ENCODE measurements at regions not wholly inside any gene's neighbourhood (a gene's known extent, or its start where the extent isn't known, plus 50 kb on each side); places are given as distances from the start of the nearest gene placed in this dataset.

DNA sequence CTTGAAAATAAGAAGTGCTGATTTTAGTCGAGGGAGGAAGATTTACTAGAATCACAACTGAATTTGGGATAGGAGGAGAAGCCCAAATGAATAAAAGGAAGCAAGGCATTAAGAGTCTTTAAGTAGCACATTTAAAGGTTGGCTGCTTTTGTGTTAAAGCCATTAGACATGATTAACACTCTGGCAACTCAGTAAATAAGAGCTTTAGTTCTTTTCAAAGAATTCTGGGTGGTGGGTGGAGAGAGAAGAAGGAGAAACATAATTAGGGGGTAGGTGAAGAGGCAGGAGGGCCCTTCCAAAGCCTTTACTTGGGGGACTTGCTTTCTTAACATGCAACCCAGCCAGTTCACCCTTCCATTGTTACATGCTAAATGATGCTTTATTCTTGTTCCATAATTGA is 284.6 kb upstream of the SEL1L start:
- TF ChIP-seq CTCF (IDR thresholded peaks at IDR 0.05) (no peak), POLR2A (IDR thresholded peaks at IDR 0.05) (no peak)
- WGBS, 4 donors = 61 to 72% (median 68%) methylated on average over 1 of the region's 1 CpG
- no peaks in the 10 kb centered on the region for H3K36me3 ChIP-seq (replicated peaks in 1 of 2)
- no peaks in the 10 kb centered on the region for H3K9me3 ChIP-seq (replicated peaks in 1 of 3)
- intact Hi-C loops (cut with DNase I) = no loop called here
- no peak overlapping the region for H3K4me3 ChIP-seq
- no peak overlapping the region for H3K27ac ChIP-seq
- no peaks in the 10 kb centered on the region for H3K4me1 ChIP-seq (replicated peaks in 1 of 2)
- DNase-seq = no peak
- H3K27me3 ChIP-seq = no peaks in the 10 kb centered on the region

DNA sequence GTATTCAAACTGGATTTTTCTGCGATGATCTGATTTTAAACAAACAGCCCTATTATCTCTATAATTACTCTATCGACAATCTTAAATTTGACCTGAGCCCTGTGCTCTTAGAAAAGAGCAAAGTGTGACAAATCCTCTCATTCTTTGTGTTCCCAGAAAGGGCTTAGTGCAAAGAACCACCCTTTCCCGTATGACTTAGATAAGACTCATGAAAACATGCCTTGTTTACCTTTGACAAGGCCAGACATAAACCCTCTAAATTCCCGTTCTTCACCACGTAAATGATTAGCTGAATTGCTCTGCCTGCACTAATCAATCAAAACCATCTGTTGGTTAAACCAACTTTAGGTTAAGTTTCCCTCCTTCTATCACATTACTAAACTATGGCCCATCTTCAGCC is 285.7 kb upstream of the SEL1L start:
- Histone ChIP-seq H3K36me3 (replicated peaks in 1 of 2) (no peaks in the 10 kb centered on the region), H3K4me3 (no peak overlapping the region), H3K4me1 (replicated peaks in 1 of 2) (no peaks in the 10 kb centered on the region), H3K27me3 (no peaks in the 10 kb centered on the region), H3K27ac (no peak overlapping the region), H3K9me3 (replicated peaks in 1 of 3) (no peaks in the 10 kb centered on the region)
- intact Hi-C loops (cut with DNase I) = no loop called here
- DNase-seq = no peak
- TF ChIP-seq POLR2A (IDR thresholded peaks at IDR 0.05) (no peak), CTCF (IDR thresholded peaks at IDR 0.05) (no peak)
- WGBS, 4 donors = 48 to 62% (median 56%) methylated on average over 5 of the region's 5 CpGs

DNA sequence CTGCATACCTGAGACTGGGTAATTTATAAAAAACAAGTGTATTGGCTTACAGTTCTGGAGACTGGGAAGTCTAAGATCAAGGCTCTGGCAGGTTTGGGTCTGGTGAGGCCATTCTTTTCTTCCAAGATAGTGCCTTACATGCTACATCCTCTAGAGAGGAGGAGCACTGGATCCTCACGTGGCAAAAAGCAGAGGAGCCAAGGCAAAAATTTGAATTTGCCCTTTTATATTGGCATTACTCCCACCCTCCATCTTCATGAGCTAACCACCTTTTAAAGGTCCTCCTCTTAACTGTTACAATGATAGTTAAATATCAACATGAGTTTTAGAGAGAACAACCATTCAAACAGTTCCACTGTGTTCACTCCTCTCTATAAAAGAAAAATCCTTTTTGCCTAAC is 286.3 kb upstream of the SEL1L start:
- WGBS, 4 donors = 69 to 94% (median 75%) methylated on average over 1 of the region's 1 CpG
- H3K4me1 ChIP-seq (replicated peaks in 1 of 2) = no peaks in the 10 kb centered on the region
- H3K27ac ChIP-seq = no peak overlapping the region
- TF ChIP-seq POLR2A (IDR thresholded peaks at IDR 0.05) (no peak), CTCF (IDR thresholded peaks at IDR 0.05) (no peak)
- DNase-seq = no peak
- H3K36me3 ChIP-seq (replicated peaks in 1 of 2) = no peaks in the 10 kb centered on the region
- no peaks in the 10 kb centered on the region for H3K9me3 ChIP-seq (replicated peaks in 1 of 3)
- H3K4me3 ChIP-seq = no peak overlapping the region
- intact Hi-C loops (cut with DNase I) = no loop called here
- no peaks in the 10 kb centered on the region for H3K27me3 ChIP-seq

DNA sequence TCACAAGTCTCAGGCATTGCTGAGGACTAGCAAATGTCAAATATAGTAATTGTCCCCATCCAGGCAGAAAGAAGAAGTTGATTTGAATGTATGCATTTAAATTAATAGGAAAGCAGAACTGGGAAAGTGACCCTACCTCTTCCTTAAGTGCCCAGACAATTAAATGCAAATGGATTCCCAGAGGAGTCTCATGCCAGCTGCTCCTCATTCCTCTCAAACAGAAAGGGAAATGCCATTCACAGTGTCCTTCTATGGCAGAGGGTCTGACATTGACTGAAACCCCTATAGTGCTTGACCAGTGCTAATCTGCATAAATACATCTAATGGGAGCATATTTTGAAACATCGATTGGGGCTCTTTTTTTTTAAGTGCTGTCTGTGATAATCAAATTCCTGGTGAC is 292.4 kb upstream of the SEL1L start:
- Histone ChIP-seq H3K27ac (no peak overlapping the region), H3K4me1 (replicated peaks in 1 of 2) (no peaks in the 10 kb centered on the region), H3K9me3 (replicated peaks in 1 of 3) (no peaks in the 10 kb centered on the region), H3K36me3 (replicated peaks in 1 of 2) (no peaks in the 10 kb centered on the region), H3K4me3 (no peak overlapping the region), H3K27me3 (no peaks in the 10 kb centered on the region)
- TF ChIP-seq POLR2A (IDR thresholded peaks at IDR 0.05) (no peak), CTCF (IDR thresholded peaks at IDR 0.05) (no peak)
- no peak for DNase-seq
- 86 to 93% (median 88%) methylated on average over 1 of the region's 1 CpG for WGBS, 4 donors
- intact Hi-C loops (cut with DNase I) = no loop called here
